ENCODE measurements at regions not wholly inside any gene's neighbourhood (a gene's known extent, or its start where the extent isn't known, plus 50 kb on each side); places are given as distances from the start of the nearest gene placed in this dataset.

DNA sequence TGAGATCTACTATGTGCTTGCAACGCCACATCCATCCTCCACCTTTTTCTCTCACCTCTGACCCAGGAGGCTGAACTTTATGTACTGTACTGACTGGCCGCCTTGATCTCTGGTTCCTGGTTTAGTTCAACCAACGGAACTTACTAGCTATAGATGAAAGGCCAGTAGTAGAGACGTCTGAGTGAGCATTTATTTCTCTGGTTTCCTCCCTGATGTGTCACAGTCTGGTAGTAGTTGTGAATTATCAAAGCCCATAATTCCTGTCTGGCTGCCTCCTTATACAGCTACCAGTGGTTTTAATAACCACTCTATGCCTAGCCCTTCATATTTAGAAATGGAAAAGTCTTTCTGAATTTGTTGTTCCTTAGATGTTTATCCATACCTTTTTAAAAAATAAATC, 64.7 kb downstream of the POM121L12 start:
- no peaks in the 10 kb centered on the region for H3K9me2 ChIP-seq (ENCODE audit: insufficient read depth)
- POLR2A ChIA-PET: no interaction called here
- no peaks in the 10 kb centered on the region for H3K4me1 ChIP-seq (ENCODE audit: control insufficient read depth in 1 of 2, insufficient read depth in 2 of 2, low read length in 2 of 2)
- H3K4me2 ChIP-seq (ENCODE audit: low read length): no peak overlapping the region
- peaks cover 8 to 15% of the 10 kb centered on the region in 2 experiments; a peak in 2 of 4 replicates for H3K9me3 ChIP-seq (ENCODE audit: control insufficient read depth in 1 of 2, insufficient read depth in 1 of 2, low read depth in 1 of 2, low read length in 2 of 2)
- H4K20me1 ChIP-seq (ENCODE audit: insufficient read depth): no peaks in the 10 kb centered on the region
- no peaks in the 10 kb centered on the region for H3K27me3 ChIP-seq (ENCODE audit: insufficient read depth, low read length)
- DNase-seq (ENCODE audit: low read depth, low spot score) (no peak), ATAC-seq (no peak)
- RAD21 ChIA-PET (ENCODE audit: low non-redundant PET in 1 of 2, low total read pairs in 2 of 2, uncharacterized antibody in 2 of 2, unreplicated experiment in 2 of 2): no interaction called here
- no peaks in the 10 kb centered on the region for H3K36me3 ChIP-seq (ENCODE audit: control insufficient read depth in 1 of 2, insufficient read depth in 2 of 2, low read length in 2 of 2)
- CTCF ChIA-PET: no interaction called here
- no peak overlapping the region for H3K27ac ChIP-seq (ENCODE audit: low read depth, low read length)
- TF ChIP-seq FOSL1 (IDR thresholded peaks at IDR 0.05; ENCODE audit: low read depth): no peak
- no peak for TF ChIP-seq CEBPB (IDR thresholded peaks at IDR 0.05; ENCODE audit: low read depth)
- TF ChIP-seq, protein P1, sequence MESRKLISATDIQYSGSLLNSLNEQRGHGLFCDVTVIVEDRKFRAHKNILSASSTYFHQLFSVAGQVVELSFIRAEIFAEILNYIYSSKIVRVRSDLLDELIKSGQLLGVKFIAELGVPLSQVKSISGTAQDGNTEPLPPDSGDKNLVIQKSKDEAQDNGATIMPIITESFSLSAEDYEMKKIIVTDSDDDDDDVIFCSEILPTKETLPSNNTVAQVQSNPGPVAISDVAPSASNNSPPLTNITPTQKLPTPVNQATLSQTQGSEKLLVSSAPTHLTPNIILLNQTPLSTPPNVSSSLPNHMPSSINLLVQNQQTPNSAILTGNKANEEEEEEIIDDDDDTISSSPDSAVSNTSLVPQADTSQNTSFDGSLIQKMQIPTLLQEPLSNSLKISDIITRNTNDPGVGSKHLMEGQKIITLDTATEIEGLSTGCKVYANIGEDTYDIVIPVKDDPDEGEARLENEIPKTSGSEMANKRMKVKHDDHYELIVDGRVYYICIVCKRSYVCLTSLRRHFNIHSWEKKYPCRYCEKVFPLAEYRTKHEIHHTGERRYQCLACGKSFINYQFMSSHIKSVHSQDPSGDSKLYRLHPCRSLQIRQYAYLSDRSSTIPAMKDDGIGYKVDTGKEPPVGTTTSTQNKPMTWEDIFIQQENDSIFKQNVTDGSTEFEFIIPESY (IDR thresholded peaks at IDR 0.05; ENCODE audit: extremely low read depth, insufficient replicate concordance, low read length): no peak
- no peak for TF ChIP-seq SIN3A (IDR thresholded peaks at IDR 0.05; ENCODE audit: low read depth)
- TF ChIP-seq RAD21 (IDR thresholded peaks at IDR 0.05; ENCODE audit: low read depth): no peak
- TF ChIP-seq EZH2 (IDR thresholded peaks at IDR 0.05): no peak
- TF ChIP-seq TCF7L2 (IDR thresholded peaks at IDR 0.05; ENCODE audit: borderline replicate concordance, extremely low read depth, insufficient read depth, insufficient read length): no peak
- TF ChIP-seq CBX3 (IDR thresholded peaks at IDR 0.05; ENCODE audit: low read depth): no peak
- no peak for TF ChIP-seq EZH2phosphoT487 (IDR thresholded peaks at IDR 0.05; ENCODE audit: borderline replicate concordance)
- TF ChIP-seq, protein P2, sequence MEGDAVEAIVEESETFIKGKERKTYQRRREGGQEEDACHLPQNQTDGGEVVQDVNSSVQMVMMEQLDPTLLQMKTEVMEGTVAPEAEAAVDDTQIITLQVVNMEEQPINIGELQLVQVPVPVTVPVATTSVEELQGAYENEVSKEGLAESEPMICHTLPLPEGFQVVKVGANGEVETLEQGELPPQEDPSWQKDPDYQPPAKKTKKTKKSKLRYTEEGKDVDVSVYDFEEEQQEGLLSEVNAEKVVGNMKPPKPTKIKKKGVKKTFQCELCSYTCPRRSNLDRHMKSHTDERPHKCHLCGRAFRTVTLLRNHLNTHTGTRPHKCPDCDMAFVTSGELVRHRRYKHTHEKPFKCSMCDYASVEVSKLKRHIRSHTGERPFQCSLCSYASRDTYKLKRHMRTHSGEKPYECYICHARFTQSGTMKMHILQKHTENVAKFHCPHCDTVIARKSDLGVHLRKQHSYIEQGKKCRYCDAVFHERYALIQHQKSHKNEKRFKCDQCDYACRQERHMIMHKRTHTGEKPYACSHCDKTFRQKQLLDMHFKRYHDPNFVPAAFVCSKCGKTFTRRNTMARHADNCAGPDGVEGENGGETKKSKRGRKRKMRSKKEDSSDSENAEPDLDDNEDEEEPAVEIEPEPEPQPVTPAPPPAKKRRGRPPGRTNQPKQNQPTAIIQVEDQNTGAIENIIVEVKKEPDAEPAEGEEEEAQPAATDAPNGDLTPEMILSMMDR (IDR thresholded peaks at IDR 0.05 in 2 of 3, conservative IDR thresholded peaks at IDR 0.05 in 1 of 3; ENCODE audit: borderline replicate concordance in 1 of 3, insufficient read depth in 1 of 3, low read depth in 2 of 3, low read length in 2 of 3): no peak
- TF ChIP-seq YY1 (IDR thresholded peaks at IDR 0.05; ENCODE audit: extremely low read depth, insufficient replicate concordance, low read depth, low read length): no peak
- TF ChIP-seq, protein P3, sequence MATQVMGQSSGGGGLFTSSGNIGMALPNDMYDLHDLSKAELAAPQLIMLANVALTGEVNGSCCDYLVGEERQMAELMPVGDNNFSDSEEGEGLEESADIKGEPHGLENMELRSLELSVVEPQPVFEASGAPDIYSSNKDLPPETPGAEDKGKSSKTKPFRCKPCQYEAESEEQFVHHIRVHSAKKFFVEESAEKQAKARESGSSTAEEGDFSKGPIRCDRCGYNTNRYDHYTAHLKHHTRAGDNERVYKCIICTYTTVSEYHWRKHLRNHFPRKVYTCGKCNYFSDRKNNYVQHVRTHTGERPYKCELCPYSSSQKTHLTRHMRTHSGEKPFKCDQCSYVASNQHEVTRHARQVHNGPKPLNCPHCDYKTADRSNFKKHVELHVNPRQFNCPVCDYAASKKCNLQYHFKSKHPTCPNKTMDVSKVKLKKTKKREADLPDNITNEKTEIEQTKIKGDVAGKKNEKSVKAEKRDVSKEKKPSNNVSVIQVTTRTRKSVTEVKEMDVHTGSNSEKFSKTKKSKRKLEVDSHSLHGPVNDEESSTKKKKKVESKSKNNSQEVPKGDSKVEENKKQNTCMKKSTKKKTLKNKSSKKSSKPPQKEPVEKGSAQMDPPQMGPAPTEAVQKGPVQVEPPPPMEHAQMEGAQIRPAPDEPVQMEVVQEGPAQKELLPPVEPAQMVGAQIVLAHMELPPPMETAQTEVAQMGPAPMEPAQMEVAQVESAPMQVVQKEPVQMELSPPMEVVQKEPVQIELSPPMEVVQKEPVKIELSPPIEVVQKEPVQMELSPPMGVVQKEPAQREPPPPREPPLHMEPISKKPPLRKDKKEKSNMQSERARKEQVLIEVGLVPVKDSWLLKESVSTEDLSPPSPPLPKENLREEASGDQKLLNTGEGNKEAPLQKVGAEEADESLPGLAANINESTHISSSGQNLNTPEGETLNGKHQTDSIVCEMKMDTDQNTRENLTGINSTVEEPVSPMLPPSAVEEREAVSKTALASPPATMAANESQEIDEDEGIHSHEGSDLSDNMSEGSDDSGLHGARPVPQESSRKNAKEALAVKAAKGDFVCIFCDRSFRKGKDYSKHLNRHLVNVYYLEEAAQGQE (IDR thresholded peaks at IDR 0.05; ENCODE audit: low read depth): no peak
- TF ChIP-seq, protein P4, sequence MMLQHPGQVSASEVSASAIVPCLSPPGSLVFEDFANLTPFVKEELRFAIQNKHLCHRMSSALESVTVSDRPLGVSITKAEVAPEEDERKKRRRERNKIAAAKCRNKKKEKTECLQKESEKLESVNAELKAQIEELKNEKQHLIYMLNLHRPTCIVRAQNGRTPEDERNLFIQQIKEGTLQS (IDR thresholded peaks at IDR 0.05): no peak
- TF ChIP-seq, protein P5, sequence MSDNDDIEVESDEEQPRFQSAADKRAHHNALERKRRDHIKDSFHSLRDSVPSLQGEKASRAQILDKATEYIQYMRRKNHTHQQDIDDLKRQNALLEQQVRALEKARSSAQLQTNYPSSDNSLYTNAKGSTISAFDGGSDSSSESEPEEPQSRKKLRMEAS (IDR thresholded peaks at IDR 0.05): no peak
- no peak for TF ChIP-seq POLR2AphosphoS5 (IDR thresholded peaks at IDR 0.05; ENCODE audit: low read depth, low read length)
- no peak for TF ChIP-seq JUND (IDR thresholded peaks at IDR 0.05)
- no peak for TF ChIP-seq ELF1 (IDR thresholded peaks at IDR 0.05; ENCODE audit: borderline replicate concordance, low read depth)
- TF ChIP-seq ZNF274 (IDR thresholded peaks at IDR 0.05; ENCODE audit: low read depth, low read length): no peak
- BruUV-seq (replicated peaks): no TSS peak
- H3K79me2 ChIP-seq (ENCODE audit: insufficient read depth, low read length): no peaks in the 10 kb centered on the region
- intact Hi-C loops (cut with micrococcal nuclease): no loop called here
- no peak overlapping the region for H3K4me3 ChIP-seq (replicated peaks in 1 of 2; ENCODE audit: low read depth in 1 of 2, low read length in 2 of 2)
- no peak overlapping the region for H2AFZ ChIP-seq (ENCODE audit: low read depth, low read length, poor library complexity, severe bottlenecking)
- H3K9ac ChIP-seq (ENCODE audit: low read length): no peak overlapping the region

Data from HCT116 (cell line).